HEK293T (cell line): ENCODE measurements at regions not wholly inside any gene's neighbourhood (a gene's known extent, or its start where the extent isn't known, plus 50 kb on each side); places are given as distances from the start of the nearest gene placed in this dataset.

Experiments used
- CTCF ChIA-PET: fragments of 350-600 bp; formaldehyde crosslinking; extraction: SDS; loops from one replicate; lab custom pipeline; 2021; ENCODE audit warnings: antibody characterized with exemption, inconsistent platforms; lab: Yijun Ruan, JAX
- POLR2A ChIA-PET: fragments of 350-600 bp; formaldehyde crosslinking; extraction: SDS; loops from one replicate; lab custom pipeline; 2020; ENCODE audit warnings: antibody characterized with exemption, inconsistent platforms; lab: Yijun Ruan, JAX
- DNase-seq: peaks from one replicate; pipeline ENCODE4 v3.0.0; 2012; ENCODE audit warnings: mixed read lengths; ENCODE audit errors: extremely low spot score
- ARNT ChIP-seq: fragments of 450-650 bp; IDR thresholded peaks from 2 replicates; pipeline ENCODE4 v1.6.1; 2017; ENCODE audit warnings: mild to moderate bottlenecking
- BHLHE40 ChIP-seq: fragments of 450-650 bp; IDR thresholded peaks from 2 replicates; pipeline ENCODE4 v1.6.1; 2016; ENCODE audit warnings: mild to moderate bottlenecking, moderate library complexity, borderline replicate concordance
- CTBP1 ChIP-seq: fragments of 450-650 bp; IDR thresholded peaks from 2 replicates; pipeline ENCODE4 v1.6.1; 2016; ENCODE audit warnings: borderline replicate concordance
- ELF4 ChIP-seq: fragments of 450-650 bp; IDR thresholded peaks from 2 replicates; pipeline ENCODE4 v1.6.1; 2017; ENCODE audit warnings: antibody characterized with exemption
- FOXA1 ChIP-seq: fragments of 450-650 bp; IDR thresholded peaks from 2 replicates; pipeline ENCODE4 v1.6.1; 2016; ENCODE audit warnings: mild to moderate bottlenecking
- FOXK2 ChIP-seq: fragments of 450-650 bp; IDR thresholded peaks from 2 replicates; pipeline ENCODE4 v1.6.1; 2016; ENCODE audit warnings: mild to moderate bottlenecking
- FOXM1 ChIP-seq: fragments of 450-650 bp; IDR thresholded peaks from 2 replicates; pipeline ENCODE4 v1.6.1; 2017; ENCODE audit warnings: mild to moderate bottlenecking, borderline replicate concordance
- HDGF ChIP-seq: fragments of 450-650 bp; IDR thresholded peaks from 2 replicates; pipeline ENCODE4 v1.6.1; 2017; ENCODE audit warnings: antibody characterized with exemption, borderline replicate concordance
- L3MBTL2 ChIP-seq: fragments of 450-650 bp; conservative IDR thresholded peaks from 2 replicates; pipeline ENCODE4 v1.6.1; 2016; ENCODE audit warnings: mild to moderate bottlenecking
- LEF1 ChIP-seq: fragments of 450-650 bp; IDR thresholded peaks from 2 replicates; pipeline ENCODE4 v1.6.1; 2017; ENCODE audit warnings: mild to moderate bottlenecking, borderline replicate concordance
- NFRKB ChIP-seq: fragments of 450-650 bp; IDR thresholded peaks from 2 replicates; pipeline ENCODE4 v1.6.1; 2016; ENCODE audit warnings: mild to moderate bottlenecking, moderate library complexity
- SP1 ChIP-seq: fragments of 450-650 bp; IDR thresholded peaks from 2 replicates; pipeline ENCODE4 v1.6.1; 2017
- SUZ12 ChIP-seq: fragments of 450-650 bp; IDR thresholded peaks from 2 replicates; pipeline ENCODE4 v1.6.1; 2016; ENCODE audit warnings: mild to moderate bottlenecking
- TARDBP ChIP-seq: fragments of 450-650 bp; IDR thresholded peaks from 2 replicates; pipeline ENCODE4 v1.6.1; 2016
- ZNF384 ChIP-seq: fragments of 450-650 bp; IDR thresholded peaks from 2 replicates; pipeline ENCODE4 v1.6.1; 2016
- TF ChIP-seq, protein P1 (sequence below): fragments of 450-650 bp; IDR thresholded peaks from 2 replicates; pipeline ENCODE4 v1.6.1; 2016

DNA sequence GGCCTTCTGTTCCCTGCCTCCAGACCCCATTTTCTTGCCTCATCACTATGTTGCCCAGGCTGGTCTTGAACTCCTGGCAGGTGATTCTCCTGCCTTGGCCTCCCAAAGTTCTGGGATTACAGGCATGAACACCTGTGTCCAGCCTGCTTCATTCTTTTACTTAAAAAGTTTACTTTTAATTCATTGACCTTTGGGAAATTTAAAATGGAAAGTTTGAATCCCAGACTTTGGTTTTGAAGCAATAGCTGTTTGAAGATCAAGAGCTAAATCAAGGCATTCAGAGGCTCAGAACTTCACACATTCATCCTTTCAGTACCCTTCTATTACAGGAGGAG lies 79.3 kb upstream of the SESTD1 start:
- ChIA-PET CTCF (interaction anchor here (0.8 kb wide), 1 partner anchor 23 kb away, joined by 3 read pairs; no protein-coding TSS in a partner anchor), POLR2A (no interaction called here)
- no peak for TF ChIP-seq ELF4
- no peak for DNase-seq

DNA sequence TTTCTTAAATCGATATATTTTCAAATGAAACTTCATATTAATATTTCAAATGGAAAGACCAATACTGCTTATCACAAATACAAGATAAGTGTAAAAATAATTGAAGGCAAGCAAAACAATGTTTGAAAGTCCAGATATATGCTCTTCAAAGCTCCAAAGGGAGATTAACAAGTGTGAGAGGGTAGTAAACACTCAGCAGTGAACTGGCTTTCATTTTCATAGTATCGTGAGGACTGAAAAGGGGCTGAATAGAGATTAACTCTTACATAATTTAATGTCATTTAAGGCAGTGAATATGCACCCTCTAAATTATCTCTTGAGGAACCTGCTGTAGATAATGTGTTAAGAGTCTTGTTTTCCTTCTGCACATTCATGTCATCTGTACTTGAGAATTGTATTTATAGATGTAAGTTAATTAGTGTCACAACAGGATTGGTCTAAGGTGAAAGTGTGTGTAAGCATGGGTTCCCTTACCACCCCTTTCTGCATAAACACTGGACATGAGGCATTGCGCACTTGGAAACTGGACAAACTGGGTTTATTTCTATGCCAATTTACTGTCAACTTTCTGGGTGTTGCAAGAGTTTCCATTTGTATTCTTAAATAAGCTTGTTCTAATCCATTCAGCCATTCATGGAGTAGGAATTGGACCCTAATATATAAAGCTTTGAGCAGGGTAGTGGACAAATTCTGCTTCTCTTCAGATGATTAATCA lies 76.7 kb upstream of the SESTD1 start:
- no peak for DNase-seq
- POLR2A ChIA-PET = interaction anchor here (0.6 kb wide), 1 partner anchor 62 kb away, joined by 3 read pairs; no protein-coding TSS in a partner anchor
- CTCF ChIA-PET = no interaction called here

DNA sequence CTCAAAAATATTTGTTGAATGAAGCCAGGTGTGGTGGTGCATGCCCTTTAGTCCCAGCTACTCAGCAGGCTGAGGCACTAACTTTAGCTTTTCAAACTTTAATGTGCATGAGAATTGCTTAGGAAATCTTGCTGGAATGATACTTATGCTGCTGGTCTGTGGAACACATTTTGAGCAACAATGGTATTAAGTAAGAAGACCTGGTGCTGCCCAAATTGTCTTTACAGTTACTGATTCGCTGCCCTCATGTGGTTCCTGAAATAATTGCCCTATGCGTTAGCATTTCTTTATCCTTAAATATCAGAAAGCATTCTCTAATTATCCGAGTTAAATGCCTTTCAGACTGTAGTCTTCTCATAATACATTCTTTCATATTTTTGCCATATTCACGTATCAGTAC lies 76.0 kb upstream of the SESTD1 start:
- ChIA-PET CTCF (no interaction called here), POLR2A (interaction anchor here (0.6 kb wide), 1 partner anchor 61 kb away, joined by 3 read pairs; no protein-coding TSS in a partner anchor)
- TF ChIP-seq SUZ12 (no peak), TARDBP (no peak), NFRKB (no peak), CTBP1 (no peak), ARNT (no peak), FOXK2 (no peak), BHLHE40 (no peak), ZNF384 (no peak), HDGF (no peak), SP1 (no peak)
- no peak for DNase-seq

More for the DNA sequence above, 76.7 kb upstream of the SESTD1 start:
- TF ChIP-seq FOXK2 = no peak
- TF ChIP-seq SP1 = no peak
- no peak for TF ChIP-seq HDGF
- TF ChIP-seq FOXM1 = no peak
- TF ChIP-seq ELF4 = no peak
- TF ChIP-seq CTBP1 = no peak
- no peak for TF ChIP-seq NFRKB
- TF ChIP-seq ZNF384 = no peak
- TF ChIP-seq, protein P1, sequence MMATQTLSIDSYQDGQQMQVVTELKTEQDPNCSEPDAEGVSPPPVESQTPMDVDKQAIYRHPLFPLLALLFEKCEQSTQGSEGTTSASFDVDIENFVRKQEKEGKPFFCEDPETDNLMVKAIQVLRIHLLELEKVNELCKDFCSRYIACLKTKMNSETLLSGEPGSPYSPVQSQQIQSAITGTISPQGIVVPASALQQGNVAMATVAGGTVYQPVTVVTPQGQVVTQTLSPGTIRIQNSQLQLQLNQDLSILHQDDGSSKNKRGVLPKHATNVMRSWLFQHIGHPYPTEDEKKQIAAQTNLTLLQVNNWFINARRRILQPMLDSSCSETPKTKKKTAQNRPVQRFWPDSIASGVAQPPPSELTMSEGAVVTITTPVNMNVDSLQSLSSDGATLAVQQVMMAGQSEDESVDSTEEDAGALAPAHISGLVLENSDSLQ = no peak
- TF ChIP-seq FOXA1 = no peak
- no peak for TF ChIP-seq TARDBP
- no peak for TF ChIP-seq LEF1

DNA sequence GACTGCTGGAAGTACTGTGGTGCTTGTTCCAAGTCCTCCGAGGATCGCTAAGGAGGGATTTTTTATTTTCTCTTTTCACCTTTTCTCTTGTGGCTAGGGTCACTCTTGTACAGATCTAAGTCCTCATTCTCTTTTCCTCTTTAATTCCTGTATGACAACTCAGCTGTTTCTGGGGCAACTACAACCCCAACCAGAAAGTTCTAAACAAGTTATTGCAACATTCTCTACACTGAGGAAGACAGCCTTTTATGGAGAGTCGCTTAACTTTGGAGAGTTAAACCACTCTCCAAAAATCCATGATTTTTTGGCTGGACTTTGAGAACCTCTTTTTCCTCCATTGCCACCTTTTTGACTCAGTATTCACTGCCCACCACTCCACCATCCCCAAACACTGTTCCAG lies 74.0 kb upstream of the SESTD1 start:
- TF ChIP-seq TARDBP (no peak), BHLHE40 (no peak)
- no peak for DNase-seq
- ChIA-PET CTCF (no interaction called here), POLR2A (no interaction called here)

DNA sequence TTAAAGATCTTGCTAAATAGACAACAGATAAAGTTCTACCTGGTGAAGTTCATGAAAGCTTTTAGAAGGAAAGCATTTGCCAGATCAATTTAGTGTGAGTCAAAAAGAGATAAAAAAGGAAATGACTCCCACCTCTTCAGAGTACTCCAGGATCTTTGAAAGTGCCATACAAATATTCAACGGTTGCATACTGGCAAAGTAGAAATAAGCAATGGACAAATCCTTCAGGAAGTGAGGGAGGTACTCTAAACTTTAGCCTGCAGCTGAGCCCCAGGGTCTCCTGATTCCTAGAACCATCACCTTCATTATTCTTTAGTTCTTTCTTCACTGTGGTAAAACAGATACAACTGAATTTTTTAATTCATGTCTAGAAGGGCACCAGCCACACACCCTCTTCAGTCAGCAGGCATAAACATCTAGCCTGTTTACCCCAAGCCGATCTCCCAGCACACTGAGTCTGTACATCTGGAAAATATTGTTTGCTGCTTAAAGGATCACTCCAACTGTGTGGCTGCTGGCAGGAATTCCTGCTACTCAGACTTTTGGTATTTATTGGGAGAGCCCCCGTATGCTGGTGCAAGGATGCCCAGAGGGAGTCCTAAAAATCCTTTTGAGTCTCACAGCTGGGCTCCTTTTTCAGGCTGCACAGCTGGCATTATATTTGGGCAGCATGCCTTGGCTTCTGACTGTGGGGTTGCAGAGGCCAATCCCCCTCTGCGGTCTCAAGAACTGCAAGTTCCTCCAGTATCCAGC lies 72.3 kb upstream of the SESTD1 start:
- DNase-seq = no peak
- CTCF ChIA-PET = no interaction called here
- TF ChIP-seq NFRKB = no peak
- TF ChIP-seq ELF4 = no peak
- no peak for TF ChIP-seq ARNT
- no peak for TF ChIP-seq FOXM1
- no peak for TF ChIP-seq L3MBTL2
- POLR2A ChIA-PET = no interaction called here

DNA sequence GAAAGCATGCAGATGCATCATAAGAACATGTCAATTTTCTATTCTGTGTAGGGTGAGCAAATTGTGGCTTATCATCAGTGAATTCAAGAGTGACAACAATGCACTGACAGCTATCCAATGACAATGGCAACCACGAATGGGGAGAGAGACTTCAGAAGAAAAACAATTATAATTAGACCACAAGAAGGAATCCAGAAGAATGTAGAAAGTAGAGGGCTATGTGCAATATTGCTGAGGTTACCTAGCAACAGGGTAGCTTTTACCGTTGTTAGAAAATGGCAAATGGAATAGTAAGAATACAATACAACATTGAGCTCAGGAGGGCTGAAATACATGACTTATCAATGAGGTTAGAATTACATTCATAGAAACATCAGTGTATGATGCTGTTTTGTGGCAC lies 71.1 kb upstream of the SESTD1 start:
- CTCF ChIA-PET = interaction anchor here (0.6 kb wide), 1 partner anchor 17 kb away, joined by 4 read pairs; no protein-coding TSS in a partner anchor
- DNase-seq = no peak

More for the DNA sequence above, 71.1 kb upstream of the SESTD1 start:
- POLR2A ChIA-PET = no interaction called here
- TF ChIP-seq TARDBP = no peak
- no peak for TF ChIP-seq SUZ12
- TF ChIP-seq ARNT = no peak
- no peak for TF ChIP-seq LEF1
- TF ChIP-seq, protein P1 = no peak
- no peak for TF ChIP-seq FOXA1
- no peak for TF ChIP-seq HDGF
- no peak for TF ChIP-seq SP1
- no peak for TF ChIP-seq BHLHE40
- TF ChIP-seq ZNF384 = no peak
- no peak for TF ChIP-seq FOXM1
- no peak for TF ChIP-seq CTBP1
- no peak for TF ChIP-seq FOXK2
- TF ChIP-seq ELF4 = no peak
- no peak for TF ChIP-seq L3MBTL2
- no peak for TF ChIP-seq NFRKB
